ENCODE measurements at regions not wholly inside any gene's neighbourhood (a gene's known extent, or its start where the extent isn't known, plus 50 kb on each side); places are given as distances from the start of the nearest gene placed in this dataset.

GRCh38 chr13:104701591-104701990 is 1635.4 kb upstream of the SLC10A2 start:
- no peak overlapping the region for H2BK12ac ChIP-seq (ENCODE audit: low read depth, low read length)
- ChIA-PET CTCF (ENCODE audit: partially characterized antibody) (no interaction called here), POLR2A (ENCODE audit: partially characterized antibody) (no interaction called here)
- no peak overlapping the region for H2BK120ac ChIP-seq (replicated peaks; ENCODE audit: low read depth, low read length)
- no peak overlapping the region for H2BK20ac ChIP-seq (ENCODE audit: low read length)
- no peak overlapping the region for H4K8ac ChIP-seq (ENCODE audit: extremely low read depth, insufficient read depth, low read length)
- no peaks in the 10 kb centered on the region for H3K79me2 ChIP-seq (ENCODE audit: control insufficient read depth in 1 of 2, insufficient read depth in 2 of 2, low read length in 2 of 2)
- H3K36me3 ChIP-seq (ENCODE audit: control insufficient read depth in 2 of 4, insufficient read depth in 4 of 4, low read length in 3 of 4), result no peaks in the 10 kb centered on the region
- no peaks in the 10 kb centered on the region for H3K9me3 ChIP-seq (ENCODE audit: insufficient read depth in 2 of 2, low read depth in 1 of 2, low read length in 1 of 2)
- H3K79me1 ChIP-seq (ENCODE audit: low read depth, low read length), result no peaks in the 10 kb centered on the region
- WGBS, 2 experiments (ENCODE audit: extremely low coverage in 1 of 2, insufficient coverage in 1 of 2, insufficient read length in 1 of 2, insufficient replicate concordance in 2 of 2, low coverage in 1 of 2, low lambda C conversion rate in 2 of 2, missing lambda C conversion rate in 1 of 2), result 94% methylated on average over 3 of the region's 3 CpGs; no CpG with 5 or more reads in 1 of the 2 experiments
- H3K9ac ChIP-seq (replicated peaks in 1 of 4; ENCODE audit: extremely low read depth in 1 of 4, low read depth in 3 of 4, low read length in 3 of 4), result no peak overlapping the region
- no peak overlapping the region for H3K27ac ChIP-seq (ENCODE audit: low read depth, low read length)
- H4K5ac ChIP-seq (ENCODE audit: insufficient read length, low read depth, low read length), result no peak overlapping the region
- H3K14ac ChIP-seq (ENCODE audit: insufficient read length), result no peak overlapping the region
- no peaks in the 10 kb centered on the region for H3K27me3 ChIP-seq (replicated peaks in 1 of 4; ENCODE audit: control insufficient read depth in 3 of 4, extremely low read depth in 1 of 4, insufficient read depth in 3 of 4, low read length in 3 of 4)
- no peak overlapping the region for H3K4me3 ChIP-seq (ENCODE audit: extremely low read depth in 1 of 4, insufficient read depth in 2 of 4, low read depth in 3 of 4, low read length in 4 of 4)
- H3K18ac ChIP-seq (ENCODE audit: extremely low read depth, low read length), result no peak overlapping the region
- no peak overlapping the region for H2BK15ac ChIP-seq (ENCODE audit: low read length)
- DNase-seq (ENCODE audit: low read depth in 1 of 2, low spot score in 2 of 2) (no peak), FAIRE-seq (no peak)
- no peak overlapping the region for H3K56ac ChIP-seq (replicated peaks; ENCODE audit: insufficient read length, low read depth, low read length)
- H3K23ac ChIP-seq (ENCODE audit: insufficient read length), result no peak overlapping the region
- no peak overlapping the region for H2AK5ac ChIP-seq (ENCODE audit: low read depth, low read length)
- no peaks in the 10 kb centered on the region for H3K23me2 ChIP-seq (ENCODE audit: low read depth, low read length)
- no peak overlapping the region for H3K4me2 ChIP-seq (ENCODE audit: insufficient read depth in 1 of 2, low read depth in 2 of 2, low read length in 2 of 2)
- H4K20me1 ChIP-seq (replicated peaks in 1 of 2; ENCODE audit: control insufficient read depth in 1 of 2, insufficient read depth in 2 of 2, low read length in 2 of 2), result no peaks in the 10 kb centered on the region
- H4K91ac ChIP-seq (replicated peaks; ENCODE audit: insufficient read length, low read length), result no peak overlapping the region
- H3K4ac ChIP-seq (replicated peaks; ENCODE audit: insufficient read length, low read depth, low read length), result no peak overlapping the region
- no peak overlapping the region for H2BK5ac ChIP-seq (ENCODE audit: low read depth, low read length)
- H2AFZ ChIP-seq (ENCODE audit: low read length), result no peak overlapping the region
- H3K4me1 ChIP-seq (replicated peaks in 1 of 4; ENCODE audit: control insufficient read depth in 3 of 4, insufficient read depth in 4 of 4, low read length in 3 of 4), result no peaks in the 10 kb centered on the region
- TF ChIP-seq BRCA1 (IDR thresholded peaks at IDR 0.05; ENCODE audit: low read depth, low read length), result no peak
- no peak for TF ChIP-seq SP2 (IDR thresholded peaks at IDR 0.05; ENCODE audit: low read length)
- TF ChIP-seq, protein P1, sequence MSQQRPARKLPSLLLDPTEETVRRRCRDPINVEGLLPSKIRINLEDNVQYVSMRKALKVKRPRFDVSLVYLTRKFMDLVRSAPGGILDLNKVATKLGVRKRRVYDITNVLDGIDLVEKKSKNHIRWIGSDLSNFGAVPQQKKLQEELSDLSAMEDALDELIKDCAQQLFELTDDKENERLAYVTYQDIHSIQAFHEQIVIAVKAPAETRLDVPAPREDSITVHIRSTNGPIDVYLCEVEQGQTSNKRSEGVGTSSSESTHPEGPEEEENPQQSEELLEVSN (IDR thresholded peaks at IDR 0.05), result no peak
- TF ChIP-seq SP1 (IDR thresholded peaks at IDR 0.05; ENCODE audit: low read depth, low read length), result no peak
- TF ChIP-seq BCL11A (IDR thresholded peaks at IDR 0.05; ENCODE audit: low read depth in 2 of 2, low read length in 2 of 2), result no peak
- TF ChIP-seq RXRA (IDR thresholded peaks at IDR 0.05; ENCODE audit: insufficient read depth, low read depth, low read length), result no peak
- TF ChIP-seq TAF1 (IDR thresholded peaks at IDR 0.05; ENCODE audit: low read depth, low read length), result no peak
- TF ChIP-seq RBBP5 (IDR thresholded peaks at IDR 0.05; ENCODE audit: borderline replicate concordance, low read depth, low read length), result no peak
- no peak for TF ChIP-seq ZNF274 (IDR thresholded peaks at IDR 0.05; ENCODE audit: borderline replicate concordance, extremely low read depth, low read length)
- no peak for TF ChIP-seq ASH2L (IDR thresholded peaks at IDR 0.05; ENCODE audit: low read length)
- TF ChIP-seq CBX8 (IDR thresholded peaks at IDR 0.05; ENCODE audit: borderline replicate concordance, low read depth, low read length), result no peak
- TF ChIP-seq CHD1 (IDR thresholded peaks at IDR 0.05; ENCODE audit: low read depth, low read length), result no peak
- TF ChIP-seq ATF2 (IDR thresholded peaks at IDR 0.05; ENCODE audit: low read length), result no peak
- no peak for TF ChIP-seq NANOG (IDR thresholded peaks at IDR 0.05; ENCODE audit: insufficient read depth, low read depth, low read length, poor library complexity, severe bottlenecking)
